BLaER1 treated with 17β-estradiol and CSF1 and Interleukin-3, amounts not matched to agents 10 nM and 100 nM (cell line): ENCODE measurements at regions not wholly inside any gene's neighbourhood (a gene's known extent, or its start where the extent isn't known, plus 50 kb on each side); places are given as distances from the start of the nearest gene placed in this dataset.

Source experiments
- H3K27ac ChIP-seq, 11 experiments: shearing (Covaris generic); formaldehyde crosslinking; 2 replicates each; pipeline ENCODE4 v1.8.1; 2022
- H3K27me3 ChIP-seq, 11 experiments: shearing (Covaris generic); formaldehyde crosslinking; 2 replicates each; pipeline ENCODE4 v1.8.1; 2022
- H3K36me3 ChIP-seq, 11 experiments: shearing (Covaris generic); formaldehyde crosslinking; 2 replicates each; pipeline ENCODE4 v1.8.1; 2022
- H3K4me1 ChIP-seq, 10 experiments: shearing (Covaris generic); formaldehyde crosslinking; 2 replicates each; pipeline ENCODE4 v1.8.1; 2022
- H3K4me2 ChIP-seq, 11 experiments: shearing (Covaris generic); formaldehyde crosslinking; 2 replicates each; pipeline ENCODE4 v1.8.1; 2022
- H3K4me3 ChIP-seq, 10 experiments: shearing (Covaris generic); formaldehyde crosslinking; 2 replicates each; pipeline ENCODE4 v1.8.1; 2022
- H3K9ac ChIP-seq, 11 experiments: shearing (Covaris generic); formaldehyde crosslinking; 2 replicates each; pipeline ENCODE4 v1.8.1; 2022
- H3K9me3 ChIP-seq, 11 experiments: shearing (Covaris generic); formaldehyde crosslinking; replicated peaks in 1 of 11; 2 replicates each; pipeline ENCODE4 v1.8.1; 2022
- H4K20me1 ChIP-seq, 11 experiments: shearing (Covaris generic); formaldehyde crosslinking; 2 replicates each; pipeline ENCODE4 v1.8.1; 2022
- Cebpa-rat ChIP-seq, 11 experiments: shearing (Covaris generic); IDR thresholded peaks; 2 replicates each; pipeline ENCODE4 v1.8.1; 2022

DNA sequence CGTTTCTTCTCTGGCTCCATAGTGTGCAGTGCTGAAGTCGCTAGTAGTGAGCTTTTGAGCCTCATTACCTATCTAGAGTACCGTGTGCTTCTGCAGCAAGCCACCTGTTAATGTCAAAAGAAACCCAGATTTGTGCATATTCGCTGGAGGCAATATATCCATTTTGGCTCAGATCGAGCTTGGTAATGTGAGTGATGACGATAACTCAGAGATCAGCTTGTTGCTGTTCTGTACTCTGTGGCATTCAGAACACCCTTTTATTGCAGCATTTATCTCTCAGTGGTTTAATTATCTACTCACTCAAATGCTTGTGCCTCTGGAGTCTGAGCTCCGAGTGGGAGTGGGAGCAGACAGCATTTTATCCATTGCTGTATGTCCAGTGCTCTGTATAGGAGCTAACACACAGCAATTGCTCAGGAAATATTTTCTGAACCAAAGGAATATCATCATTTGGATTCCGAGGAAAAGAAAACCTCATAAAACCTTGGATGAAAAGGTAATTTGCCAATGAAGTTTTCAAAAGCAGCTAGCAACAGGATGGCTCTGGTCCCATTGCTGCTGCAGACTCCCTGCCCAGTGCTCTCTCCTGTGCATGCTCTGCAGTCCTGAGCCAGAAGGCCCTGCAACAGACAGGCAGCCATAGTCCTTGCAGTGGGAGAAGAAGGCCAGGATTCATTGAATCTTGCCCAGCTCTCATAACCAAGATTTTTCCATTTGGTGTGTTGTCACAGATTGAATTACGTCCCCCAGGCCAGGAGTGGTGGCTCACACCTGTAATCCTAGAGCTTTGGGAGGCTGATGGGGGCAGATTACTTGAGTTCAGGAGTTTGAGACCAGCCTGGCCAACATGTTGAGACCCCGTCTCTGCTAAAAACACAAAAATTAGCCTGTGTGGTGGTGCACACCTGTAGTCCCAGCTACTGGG is 183.8 kb downstream of the MYCN start:
- Histone ChIP-seq H3K9ac (no peak overlapping the region), H3K27me3 (no peaks in the 10 kb centered on the region), H3K36me3 (no peaks in the 10 kb centered on the region), H4K20me1 (no peaks in the 10 kb centered on the region), H3K9me3 (peaks cover 0 to 12% (median 9%) of the 10 kb centered on the region in 11 experiments; a peak in 10 of 22 replicates), H3K4me1 (peaks cover 0 to 8% (median 0%) of the 10 kb centered on the region in 10 experiments; a peak in 2 of 20 replicates), H3K4me2 (0 out of 22 replicates have a peak overlapping the region, but pooled peaks of 1 of the 11 experiments have one; percentile 17), H3K27ac (no peak overlapping the region), H3K4me3 (no peak overlapping the region)
- TF ChIP-seq Cebpa-rat (IDR thresholded peaks at IDR 0.05): no peak

DNA sequence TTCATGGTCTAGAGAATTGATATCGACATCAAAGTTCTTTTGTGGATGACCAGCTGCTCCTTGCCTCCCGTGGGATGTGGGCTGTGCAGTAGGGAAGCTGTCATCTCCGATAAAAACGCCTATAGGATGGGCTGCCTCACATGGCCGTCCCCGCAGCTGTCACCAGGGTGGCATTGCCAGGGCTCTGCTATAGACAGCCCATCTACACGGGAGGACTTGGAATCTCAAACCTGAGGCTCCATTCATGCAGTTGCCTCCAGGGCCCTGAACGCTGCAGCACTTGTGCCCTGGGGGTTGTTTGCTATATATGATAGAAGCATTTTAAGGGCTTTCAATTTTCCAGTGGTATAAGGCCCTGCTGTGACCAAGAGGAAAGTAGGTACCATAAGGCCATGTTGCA is 183.1 kb downstream of the MYCN start:
- H3K4me1 ChIP-seq: peaks cover 0 to 8% (median 0%) of the 10 kb centered on the region in 10 experiments; a peak in 2 of 20 replicates
- H3K27me3 ChIP-seq: no peaks in the 10 kb centered on the region
- H3K27ac ChIP-seq: no peak overlapping the region
- no peak for TF ChIP-seq Cebpa-rat (IDR thresholded peaks at IDR 0.05)
- H3K4me2 ChIP-seq: peak overlapping the region in 2 of 11 experiments; percentile 14 to 17; a peak in 2 of 22 replicates
- peaks cover 0 to 12% (median 9%) of the 10 kb centered on the region in 11 experiments; a peak in 10 of 22 replicates for H3K9me3 ChIP-seq
- no peaks in the 10 kb centered on the region for H3K36me3 ChIP-seq
- H3K4me3 ChIP-seq: no peak overlapping the region
- H3K9ac ChIP-seq: no peak overlapping the region
- H4K20me1 ChIP-seq: no peaks in the 10 kb centered on the region

DNA sequence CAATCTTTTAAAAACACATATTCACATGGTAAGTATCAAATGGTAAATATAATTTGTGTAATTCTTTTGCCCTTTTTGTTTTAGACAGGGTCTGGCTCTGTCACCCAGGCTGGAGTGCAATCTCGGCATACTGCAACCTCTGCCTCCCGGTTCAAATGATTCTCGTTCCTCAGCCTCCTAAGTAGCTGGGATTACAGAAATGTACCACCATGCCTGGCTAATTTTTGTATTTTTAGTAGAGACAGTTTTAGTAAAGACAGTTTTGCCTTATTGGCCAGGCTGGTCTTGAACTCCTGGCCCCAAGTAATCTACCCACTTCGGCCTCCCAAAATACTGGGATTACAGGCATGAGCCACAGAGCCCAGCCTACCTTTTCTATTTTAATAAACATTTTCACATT is 182.2 kb downstream of the MYCN start:
- Histone ChIP-seq H3K36me3 (no peaks in the 10 kb centered on the region), H3K27ac (no peak overlapping the region), H3K27me3 (no peaks in the 10 kb centered on the region), H3K4me3 (no peak overlapping the region), H3K4me2 (no peak overlapping the region), H3K9ac (no peak overlapping the region), H4K20me1 (no peaks in the 10 kb centered on the region), H3K4me1 (peaks cover 0 to 8% (median 0%) of the 10 kb centered on the region in 10 experiments; a peak in 2 of 20 replicates), H3K9me3 (peaks cover 0 to 12% (median 9%) of the 10 kb centered on the region in 11 experiments; a peak in 10 of 22 replicates)
- TF ChIP-seq Cebpa-rat (IDR thresholded peaks at IDR 0.05): no peak

DNA sequence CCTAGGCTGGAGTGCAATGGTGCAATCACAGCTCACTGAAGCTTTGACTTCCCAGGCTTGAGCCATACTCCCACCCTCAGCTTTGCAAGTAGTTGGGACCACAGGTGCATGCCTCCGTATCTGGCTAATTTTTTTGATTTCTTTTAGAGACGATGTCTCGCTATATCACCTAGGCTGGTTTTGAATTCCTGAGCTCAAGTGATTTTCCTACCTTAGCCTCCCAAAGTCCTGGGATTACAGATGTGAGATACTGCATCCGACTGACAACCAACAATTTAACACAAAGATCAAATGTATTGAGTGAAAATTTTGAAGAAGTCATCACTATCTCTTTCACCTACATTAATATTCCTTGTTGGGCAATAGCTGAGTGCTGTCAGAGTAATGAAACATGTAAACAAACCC is 181.6 kb downstream of the MYCN start:
- H3K9me3 ChIP-seq: peaks cover 0 to 12% (median 9%) of the 10 kb centered on the region in 11 experiments; a peak in 10 of 22 replicates
- H3K4me2 ChIP-seq: no peak overlapping the region
- no peak for TF ChIP-seq Cebpa-rat (IDR thresholded peaks at IDR 0.05)
- no peak overlapping the region for H3K27ac ChIP-seq
- H3K4me3 ChIP-seq: no peak overlapping the region
- no peaks in the 10 kb centered on the region for H3K36me3 ChIP-seq
- H3K27me3 ChIP-seq: no peaks in the 10 kb centered on the region
- H3K4me1 ChIP-seq: peaks cover 0 to 8% (median 0%) of the 10 kb centered on the region in 10 experiments; a peak in 2 of 20 replicates
- H3K9ac ChIP-seq: no peak overlapping the region
- no peaks in the 10 kb centered on the region for H4K20me1 ChIP-seq

DNA sequence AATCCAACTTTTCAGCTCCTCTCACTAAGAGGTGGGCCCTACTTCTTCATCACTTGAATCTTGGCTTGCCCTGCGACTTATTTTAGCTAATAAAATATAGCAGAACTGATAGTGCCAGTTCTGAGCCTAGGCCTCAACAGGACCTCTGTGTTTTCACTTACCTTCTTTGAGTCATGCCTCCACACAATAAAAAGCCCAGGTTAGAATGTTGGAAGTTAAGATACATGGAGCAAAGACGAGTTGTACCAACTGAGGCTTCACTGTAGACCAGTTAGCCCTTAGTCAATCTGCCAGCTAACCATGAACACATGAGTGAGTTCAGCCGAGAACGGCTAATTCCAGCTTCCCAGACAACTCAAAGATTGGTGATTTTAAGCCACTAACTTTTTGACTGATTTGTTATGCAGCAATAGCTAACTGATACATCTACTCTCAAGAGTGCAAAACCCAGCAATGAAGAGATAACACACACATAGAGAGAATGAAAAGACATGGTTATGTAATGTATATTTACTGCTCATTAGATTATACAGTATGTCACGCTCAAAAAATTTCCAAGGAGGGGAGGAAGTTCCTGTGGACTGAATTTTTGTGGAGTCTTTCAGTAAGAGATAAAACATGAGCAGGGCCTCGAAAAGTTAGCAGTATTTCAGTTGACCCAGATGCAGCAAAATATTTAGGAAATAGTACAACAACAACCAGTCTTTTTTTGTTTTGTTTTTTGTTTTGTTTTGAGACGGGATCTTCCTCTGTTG is 181.1 kb downstream of the MYCN start:
- Histone ChIP-seq H3K27ac (no peak overlapping the region), H4K20me1 (no peaks in the 10 kb centered on the region), H3K4me2 (no peak overlapping the region), H3K9ac (no peak overlapping the region), H3K9me3 (peaks cover 0 to 12% (median 9%) of the 10 kb centered on the region in 11 experiments; a peak in 10 of 22 replicates), H3K4me3 (no peak overlapping the region), H3K4me1 (peaks cover 0 to 8% (median 0%) of the 10 kb centered on the region in 10 experiments; a peak in 2 of 20 replicates), H3K27me3 (no peaks in the 10 kb centered on the region), H3K36me3 (no peaks in the 10 kb centered on the region)
- no peak for TF ChIP-seq Cebpa-rat (IDR thresholded peaks at IDR 0.05)

DNA sequence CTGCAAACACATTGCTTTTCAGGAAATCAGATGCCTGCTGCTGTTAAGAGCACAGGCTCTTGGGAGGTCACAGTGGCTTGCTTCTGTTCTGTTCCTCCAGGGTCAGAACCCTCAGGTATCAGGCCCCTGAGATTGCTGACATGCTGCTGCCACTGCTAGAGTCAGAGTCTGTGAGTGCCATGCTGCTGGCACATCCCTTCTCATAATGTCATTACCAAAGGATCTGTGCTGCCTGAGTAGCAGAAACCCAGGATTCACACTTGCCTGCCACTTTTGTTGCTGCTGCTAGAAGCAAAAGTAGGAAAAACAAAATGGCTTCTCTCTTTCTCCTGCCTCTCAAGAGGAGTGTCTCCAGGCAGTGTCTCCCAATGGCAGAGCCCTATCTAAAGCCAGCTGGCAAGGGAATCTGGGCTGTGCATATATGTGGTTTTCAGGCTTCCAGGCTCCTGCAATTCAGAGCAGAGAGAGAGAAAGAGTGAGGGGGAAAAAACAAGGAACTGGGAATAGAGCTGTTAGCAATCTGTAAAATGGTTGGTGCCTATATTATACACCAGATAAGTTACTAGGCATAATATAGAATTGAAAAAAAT is 180.3 kb downstream of the MYCN start:
- no peaks in the 10 kb centered on the region for H3K36me3 ChIP-seq
- H3K4me2 ChIP-seq: no peak overlapping the region
- H4K20me1 ChIP-seq: no peaks in the 10 kb centered on the region
- H3K27me3 ChIP-seq: no peaks in the 10 kb centered on the region
- H3K27ac ChIP-seq: no peak overlapping the region
- peaks cover 0 to 8% (median 0%) of the 10 kb centered on the region in 10 experiments; a peak in 2 of 20 replicates for H3K4me1 ChIP-seq
- H3K9ac ChIP-seq: no peak overlapping the region
- H3K4me3 ChIP-seq: no peak overlapping the region
- H3K9me3 ChIP-seq: peaks cover 0 to 12% (median 9%) of the 10 kb centered on the region in 11 experiments; a peak in 10 of 22 replicates
- TF ChIP-seq Cebpa-rat (IDR thresholded peaks at IDR 0.05): no peak

DNA sequence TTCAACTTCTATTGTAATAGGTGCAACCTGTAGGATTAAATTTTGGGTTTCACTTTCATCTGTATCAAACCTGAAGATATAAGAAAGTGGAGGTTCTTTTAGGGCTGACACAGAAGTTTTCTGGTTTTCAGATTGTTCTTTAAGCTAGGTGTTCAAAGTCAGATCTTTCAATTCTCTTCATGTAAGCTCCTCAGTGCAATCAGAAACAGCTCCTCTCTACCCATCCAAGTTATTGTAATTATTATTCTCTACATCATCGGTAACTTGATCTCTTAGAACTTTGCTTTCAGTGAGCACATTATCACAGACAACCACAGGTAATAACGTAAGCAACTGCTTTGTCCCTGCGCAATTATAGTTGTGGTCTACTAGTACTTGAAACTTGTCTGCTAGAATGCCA is 179.4 kb downstream of the MYCN start:
- Histone ChIP-seq H3K9ac (no peak overlapping the region), H3K4me1 (peaks cover 0 to 8% (median 0%) of the 10 kb centered on the region in 10 experiments; a peak in 2 of 20 replicates), H4K20me1 (no peaks in the 10 kb centered on the region), H3K27me3 (no peaks in the 10 kb centered on the region), H3K4me3 (no peak overlapping the region), H3K27ac (no peak overlapping the region), H3K9me3 (peaks cover 0 to 12% (median 9%) of the 10 kb centered on the region in 11 experiments; a peak in 10 of 22 replicates), H3K4me2 (no peak overlapping the region), H3K36me3 (no peaks in the 10 kb centered on the region)
- no peak for TF ChIP-seq Cebpa-rat (IDR thresholded peaks at IDR 0.05)

DNA sequence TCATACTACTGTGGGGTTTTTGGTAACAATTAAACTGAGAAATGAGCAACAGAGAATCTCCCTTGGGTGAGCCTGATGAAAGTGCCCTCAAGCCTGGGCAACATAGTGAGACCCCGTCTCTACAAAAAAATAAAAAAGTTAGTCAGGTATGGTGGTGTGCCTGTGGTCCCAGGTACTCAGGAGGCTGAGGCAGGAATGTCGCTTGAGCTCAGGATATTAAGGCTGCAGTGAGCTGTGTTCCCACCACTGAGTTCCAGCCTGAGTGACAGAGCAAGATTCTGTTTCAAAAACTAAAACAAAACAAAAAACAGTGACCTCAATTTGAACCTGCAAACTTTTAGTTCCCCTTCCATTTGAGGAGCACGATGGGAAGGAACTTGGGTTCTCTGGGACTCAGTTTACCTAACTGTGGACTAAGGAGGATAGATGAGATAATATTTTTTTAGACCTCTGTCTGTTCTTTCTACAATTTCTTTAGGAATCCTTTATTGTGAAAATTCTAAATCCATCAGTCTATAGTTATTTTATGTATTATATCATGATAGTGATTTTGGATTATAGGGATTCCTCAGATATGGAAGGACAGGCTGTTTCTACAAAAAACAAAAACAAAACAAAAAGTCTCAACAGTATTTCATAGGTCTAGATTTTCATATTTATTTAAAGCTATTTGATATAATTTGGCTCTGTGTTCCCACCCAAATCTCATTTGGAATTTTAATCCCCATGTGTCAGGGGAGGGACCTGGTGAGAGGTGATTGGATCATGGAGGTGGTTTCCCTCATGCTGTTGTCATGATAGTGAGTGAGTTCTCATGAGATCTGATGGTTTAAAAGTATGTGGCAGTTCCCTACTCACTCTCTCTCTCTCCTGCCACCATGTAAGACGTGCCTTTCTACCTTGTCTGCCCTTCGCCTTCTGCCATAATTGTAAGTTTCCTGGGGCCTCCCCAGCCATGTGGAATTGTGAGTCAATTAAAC is 178.6 kb downstream of the MYCN start:
- Histone ChIP-seq H3K4me1 (peaks cover 0 to 8% (median 0%) of the 10 kb centered on the region in 10 experiments; a peak in 2 of 20 replicates), H3K4me2 (no peak overlapping the region), H3K9me3 (peaks cover 0 to 12% (median 9%) of the 10 kb centered on the region in 11 experiments; a peak in 10 of 22 replicates), H3K4me3 (no peak overlapping the region), H4K20me1 (no peaks in the 10 kb centered on the region), H3K27ac (no peak overlapping the region), H3K27me3 (no peaks in the 10 kb centered on the region), H3K36me3 (no peaks in the 10 kb centered on the region), H3K9ac (no peak overlapping the region)
- TF ChIP-seq Cebpa-rat (IDR thresholded peaks at IDR 0.05): no peak
